ENCODE measurements at regions not wholly inside any gene's neighbourhood (a gene's known extent, or its start where the extent isn't known, plus 50 kb on each side); places are given as distances from the start of the nearest gene placed in this dataset.

- TF ChIP-seq CTCF (IDR thresholded peaks at IDR 0.05; ENCODE audit: insufficient read depth, low read length) (no peak), POLR2AphosphoS5 (IDR thresholded peaks at IDR 0.05; ENCODE audit: low read depth) (no peak), GABPA (IDR thresholded peaks at IDR 0.05; ENCODE audit: low read depth) (no peak)
- TF ChIP-seq, protein P1, sequence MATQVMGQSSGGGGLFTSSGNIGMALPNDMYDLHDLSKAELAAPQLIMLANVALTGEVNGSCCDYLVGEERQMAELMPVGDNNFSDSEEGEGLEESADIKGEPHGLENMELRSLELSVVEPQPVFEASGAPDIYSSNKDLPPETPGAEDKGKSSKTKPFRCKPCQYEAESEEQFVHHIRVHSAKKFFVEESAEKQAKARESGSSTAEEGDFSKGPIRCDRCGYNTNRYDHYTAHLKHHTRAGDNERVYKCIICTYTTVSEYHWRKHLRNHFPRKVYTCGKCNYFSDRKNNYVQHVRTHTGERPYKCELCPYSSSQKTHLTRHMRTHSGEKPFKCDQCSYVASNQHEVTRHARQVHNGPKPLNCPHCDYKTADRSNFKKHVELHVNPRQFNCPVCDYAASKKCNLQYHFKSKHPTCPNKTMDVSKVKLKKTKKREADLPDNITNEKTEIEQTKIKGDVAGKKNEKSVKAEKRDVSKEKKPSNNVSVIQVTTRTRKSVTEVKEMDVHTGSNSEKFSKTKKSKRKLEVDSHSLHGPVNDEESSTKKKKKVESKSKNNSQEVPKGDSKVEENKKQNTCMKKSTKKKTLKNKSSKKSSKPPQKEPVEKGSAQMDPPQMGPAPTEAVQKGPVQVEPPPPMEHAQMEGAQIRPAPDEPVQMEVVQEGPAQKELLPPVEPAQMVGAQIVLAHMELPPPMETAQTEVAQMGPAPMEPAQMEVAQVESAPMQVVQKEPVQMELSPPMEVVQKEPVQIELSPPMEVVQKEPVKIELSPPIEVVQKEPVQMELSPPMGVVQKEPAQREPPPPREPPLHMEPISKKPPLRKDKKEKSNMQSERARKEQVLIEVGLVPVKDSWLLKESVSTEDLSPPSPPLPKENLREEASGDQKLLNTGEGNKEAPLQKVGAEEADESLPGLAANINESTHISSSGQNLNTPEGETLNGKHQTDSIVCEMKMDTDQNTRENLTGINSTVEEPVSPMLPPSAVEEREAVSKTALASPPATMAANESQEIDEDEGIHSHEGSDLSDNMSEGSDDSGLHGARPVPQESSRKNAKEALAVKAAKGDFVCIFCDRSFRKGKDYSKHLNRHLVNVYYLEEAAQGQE (IDR thresholded peaks at IDR 0.05; ENCODE audit: insufficient replicate concordance, low read depth): no peak
These were observed 907.8 kb upstream of the CRIM1 start for GRCh38 chr2:35447821-35448220.

Measured in HL-60 (cell line).